Memory B cell (primary cell): ENCODE measurements at regions not wholly inside any gene's neighbourhood (a gene's known extent, or its start where the extent isn't known, plus 50 kb on each side); places are given as distances from the start of the nearest gene placed in this dataset.
A peak's percentile ranks its signal among the peaks of the same experiment; 100 is the strongest.
"Not testable (repeated sequence)": the region's sequence is repeated elsewhere in the genome, so short reads cannot be mapped to it uniquely, and the experiment has no call there.

ENCODE experiments used
- ATAC-seq: fragments of 150-1000 bp; cut with Tn5 transposase; 2 replicates; pipeline ENCODE4 v1.10.0; 2021; ENCODE audit warnings: low read depth, mild to moderate bottlenecking, moderate library complexity
- DNase-seq, 2 donors: peaks; one replicate each; pipeline ENCODE4 v3.0.0; 2022; ENCODE audit warnings: low spot score in 2 of 2
- H3K27ac Mint-ChIP-seq: one replicate; pipeline ENCODE4 v1.8.0; 2022; ENCODE audit warnings: mild to moderate bottlenecking, moderate library complexity, mixed read lengths
- H3K27me3 Mint-ChIP-seq: one replicate; pipeline ENCODE4 v1.8.0; 2022; ENCODE audit warnings: mixed read lengths
- H3K36me3 Mint-ChIP-seq: one replicate; pipeline ENCODE4 v1.8.0; 2022; ENCODE audit warnings: mild to moderate bottlenecking, mixed read lengths
- H3K4me1 Mint-ChIP-seq: one replicate; pipeline ENCODE4 v1.8.0; 2022; ENCODE audit warnings: mixed read lengths
- H3K4me3 Mint-ChIP-seq: one replicate; pipeline ENCODE4 v1.8.0; 2022; ENCODE audit warnings: mild to moderate bottlenecking, moderate library complexity, mixed read lengths
- H3K9me3 Mint-ChIP-seq: one replicate; pipeline ENCODE4 v1.8.0; 2022; ENCODE audit warnings: mixed read lengths

- no peak overlapping the region for H3K27ac Mint-ChIP-seq
- DNase-seq = no peak
- H3K27me3 Mint-ChIP-seq = peaks cover 4% of the 10 kb centered on the region
- H3K4me1 Mint-ChIP-seq = no peaks in the 10 kb centered on the region
- H3K9me3 Mint-ChIP-seq = no peaks in the 10 kb centered on the region
- no peak for ATAC-seq
- H3K36me3 Mint-ChIP-seq = no peaks in the 10 kb centered on the region
- no peak overlapping the region for H3K4me3 Mint-ChIP-seq
Measured at GRCh38 chr5:36492984-36493654, 113.3 kb upstream of the SLC1A3 start.

GRCh38 chr5:36494028-36494427, 112.4 kb upstream of the SLC1A3 start:
- no peak overlapping the region for H3K4me3 Mint-ChIP-seq

GRCh38 chr5:36494841-36495601, 111.4 kb upstream of the SLC1A3 start:
- ATAC-seq = no peak
- Mint-ChIP-seq H3K27me3 (peaks cover 4% of the 10 kb centered on the region), H3K4me1 (no peaks in the 10 kb centered on the region), H3K36me3 (no peaks in the 10 kb centered on the region), H3K4me3 (no peak overlapping the region), H3K9me3 (no peaks in the 10 kb centered on the region), H3K27ac (no peak overlapping the region)
- no peak for DNase-seq

More at GRCh38 chr5:36494028-36494427, 112.4 kb upstream of the SLC1A3 start:
- DNase-seq (no peak), ATAC-seq (no peak)
- Mint-ChIP-seq H3K27me3 (peaks cover 4% of the 10 kb centered on the region), H3K27ac (no peak overlapping the region), H3K36me3 (no peaks in the 10 kb centered on the region), H3K4me1 (no peaks in the 10 kb centered on the region), H3K9me3 (no peaks in the 10 kb centered on the region)

- Mint-ChIP-seq H3K9me3 (no peaks in the 10 kb centered on the region), H3K4me3 (no peak overlapping the region)
Measured at GRCh38 chr5:36495611-36496010, 110.8 kb upstream of the SLC1A3 start.

GRCh38 chr5:36496471-36496870, 109.9 kb upstream of the SLC1A3 start:
- no peak for DNase-seq
- no peak overlapping the region for H3K4me3 Mint-ChIP-seq
- no peaks in the 10 kb centered on the region for H3K4me1 Mint-ChIP-seq
- no peaks in the 10 kb centered on the region for H3K36me3 Mint-ChIP-seq
- H3K9me3 Mint-ChIP-seq = no peaks in the 10 kb centered on the region
- H3K27ac Mint-ChIP-seq = no peak overlapping the region
- no peak for ATAC-seq
- peaks cover 4% of the 10 kb centered on the region for H3K27me3 Mint-ChIP-seq

More at GRCh38 chr5:36495611-36496010, 110.8 kb upstream of the SLC1A3 start:
- DNase-seq (no peak), ATAC-seq (no peak)
- no peak overlapping the region for H3K27ac Mint-ChIP-seq
- H3K27me3 Mint-ChIP-seq = peaks cover 4% of the 10 kb centered on the region
- H3K4me1 Mint-ChIP-seq = no peaks in the 10 kb centered on the region
- no peaks in the 10 kb centered on the region for H3K36me3 Mint-ChIP-seq

- DNase-seq = no peak
Measured at GRCh38 chr5:36502608-36503007, 103.8 kb upstream of the SLC1A3 start.

GRCh38 chr5:36505021-36505420, 101.4 kb upstream of the SLC1A3 start:
- Mint-ChIP-seq H3K9me3 (no peaks in the 10 kb centered on the region), H3K4me3 (no peak overlapping the region), H3K4me1 (no peaks in the 10 kb centered on the region), H3K27ac (no peak overlapping the region), H3K36me3 (no peaks in the 10 kb centered on the region), H3K27me3 (peaks cover 3% of the 10 kb centered on the region)
- no peak for DNase-seq
- ATAC-seq = no peak

More at GRCh38 chr5:36502608-36503007, 103.8 kb upstream of the SLC1A3 start:
- H3K27ac Mint-ChIP-seq = no peak overlapping the region
- H3K4me1 Mint-ChIP-seq = no peaks in the 10 kb centered on the region
- no peak overlapping the region for H3K4me3 Mint-ChIP-seq
- H3K36me3 Mint-ChIP-seq = no peaks in the 10 kb centered on the region
- ATAC-seq = no peak
- no peaks in the 10 kb centered on the region for H3K9me3 Mint-ChIP-seq
- peaks cover 2% of the 10 kb centered on the region for H3K27me3 Mint-ChIP-seq

- Mint-ChIP-seq H3K4me1 (no peaks in the 10 kb centered on the region), H3K9me3 (no peaks in the 10 kb centered on the region), H3K27ac (no peak overlapping the region), H3K36me3 (no peaks in the 10 kb centered on the region), H3K4me3 (no peak overlapping the region), H3K27me3 (peaks cover 6% of the 10 kb centered on the region)
- DNase-seq (peak; percentile 58 to 60), ATAC-seq (peak; percentile 59)
Measured at GRCh38 chr5:36507332-36507952, 99.0 kb upstream of the SLC1A3 start.

- not testable (repeated sequence) for DNase-seq, H3K4me1 Mint-ChIP-seq, H3K4me3 Mint-ChIP-seq, ATAC-seq, H3K27ac Mint-ChIP-seq, H3K36me3 Mint-ChIP-seq, H3K27me3 Mint-ChIP-seq, H3K9me3 Mint-ChIP-seq
Measured at GRCh38 chr5:36508331-36508730, 98.1 kb upstream of the SLC1A3 start.

- not testable (repeated sequence) for H3K4me3 Mint-ChIP-seq, ATAC-seq, H3K27me3 Mint-ChIP-seq, H3K36me3 Mint-ChIP-seq, H3K4me1 Mint-ChIP-seq, H3K27ac Mint-ChIP-seq, DNase-seq, H3K9me3 Mint-ChIP-seq
Measured at GRCh38 chr5:36513647-36514046, 92.8 kb upstream of the SLC1A3 start.

- H3K4me1 Mint-ChIP-seq = no peaks in the 10 kb centered on the region
- DNase-seq (no peak), ATAC-seq (no peak)
- H3K9me3 Mint-ChIP-seq = peaks cover 3% of the 10 kb centered on the region
- no peak overlapping the region for H3K4me3 Mint-ChIP-seq
- H3K36me3 Mint-ChIP-seq = no peaks in the 10 kb centered on the region
- no peak overlapping the region for H3K27ac Mint-ChIP-seq
- H3K27me3 Mint-ChIP-seq = peaks cover 6% of the 10 kb centered on the region
Measured at GRCh38 chr5:36519881-36520280, 86.5 kb upstream of the SLC1A3 start.

- H3K27me3 Mint-ChIP-seq = peaks cover 4% of the 10 kb centered on the region
- H3K27ac Mint-ChIP-seq = no peak overlapping the region
- H3K9me3 Mint-ChIP-seq = peaks cover 3% of the 10 kb centered on the region
- H3K4me1 Mint-ChIP-seq = no peaks in the 10 kb centered on the region
- H3K36me3 Mint-ChIP-seq = no peaks in the 10 kb centered on the region
- DNase-seq = no peak
- H3K4me3 Mint-ChIP-seq = no peak overlapping the region
- ATAC-seq = no peak
Measured at GRCh38 chr5:36521219-36521618, 85.2 kb upstream of the SLC1A3 start.

GRCh38 chr5:36521838-36522745, 84.3 kb upstream of the SLC1A3 start:
- H3K27ac Mint-ChIP-seq = no peak overlapping the region
- DNase-seq (no peak), ATAC-seq (no peak)

GRCh38 chr5:36522746-36523065, 83.7 kb upstream of the SLC1A3 start:
- DNase-seq (no peak), ATAC-seq (no peak)
- H3K27ac Mint-ChIP-seq = no peak overlapping the region
- no peaks in the 10 kb centered on the region for H3K4me1 Mint-ChIP-seq
- H3K27me3 Mint-ChIP-seq = peaks cover 4% of the 10 kb centered on the region
- H3K9me3 Mint-ChIP-seq = peaks cover 3% of the 10 kb centered on the region
- H3K4me3 Mint-ChIP-seq = no peak overlapping the region
- no peaks in the 10 kb centered on the region for H3K36me3 Mint-ChIP-seq

More at GRCh38 chr5:36521838-36522745, 84.3 kb upstream of the SLC1A3 start:
- Mint-ChIP-seq H3K4me1 (no peaks in the 10 kb centered on the region), H3K36me3 (no peaks in the 10 kb centered on the region), H3K4me3 (no peak overlapping the region), H3K9me3 (peaks cover 3% of the 10 kb centered on the region), H3K27me3 (peaks cover 4% of the 10 kb centered on the region)
